D721Med (cell line): ENCODE measurements at regions not wholly inside any gene's neighbourhood (a gene's known extent, or its start where the extent isn't known, plus 50 kb on each side); places are given as distances from the start of the nearest gene placed in this dataset.

Source experiments
- DNase-seq: peaks from one replicate; pipeline ENCODE4 v3.0.0; 2011; ENCODE audit warnings: low spot score; ENCODE audit not compliant: insufficient read length
- FAIRE-seq: peaks from 2 replicates; lab custom pipeline; 2011; peaks lifted over from hg19 to GRCh38; lab: Jason Lieb, UNC
- TF ChIP-seq, protein P1 (sequence below): IDR thresholded peaks from 2 replicates; pipeline ENCODE4 v1.5.1; 2012; ENCODE audit warnings: mild to moderate bottlenecking, control low read depth; ENCODE audit not compliant: insufficient read depth; ENCODE audit errors: missing control alignments

- no peak for FAIRE-seq
Observed at GRCh38 chr13:47518530-47518929, 482.5 kb downstream of the SUCLA2 start.

GRCh38 chr13:47511647-47512046 lies 489.4 kb downstream of the SUCLA2 start:
- TF ChIP-seq, protein P1, sequence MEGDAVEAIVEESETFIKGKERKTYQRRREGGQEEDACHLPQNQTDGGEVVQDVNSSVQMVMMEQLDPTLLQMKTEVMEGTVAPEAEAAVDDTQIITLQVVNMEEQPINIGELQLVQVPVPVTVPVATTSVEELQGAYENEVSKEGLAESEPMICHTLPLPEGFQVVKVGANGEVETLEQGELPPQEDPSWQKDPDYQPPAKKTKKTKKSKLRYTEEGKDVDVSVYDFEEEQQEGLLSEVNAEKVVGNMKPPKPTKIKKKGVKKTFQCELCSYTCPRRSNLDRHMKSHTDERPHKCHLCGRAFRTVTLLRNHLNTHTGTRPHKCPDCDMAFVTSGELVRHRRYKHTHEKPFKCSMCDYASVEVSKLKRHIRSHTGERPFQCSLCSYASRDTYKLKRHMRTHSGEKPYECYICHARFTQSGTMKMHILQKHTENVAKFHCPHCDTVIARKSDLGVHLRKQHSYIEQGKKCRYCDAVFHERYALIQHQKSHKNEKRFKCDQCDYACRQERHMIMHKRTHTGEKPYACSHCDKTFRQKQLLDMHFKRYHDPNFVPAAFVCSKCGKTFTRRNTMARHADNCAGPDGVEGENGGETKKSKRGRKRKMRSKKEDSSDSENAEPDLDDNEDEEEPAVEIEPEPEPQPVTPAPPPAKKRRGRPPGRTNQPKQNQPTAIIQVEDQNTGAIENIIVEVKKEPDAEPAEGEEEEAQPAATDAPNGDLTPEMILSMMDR = no peak
- no peak for FAIRE-seq
- DNase-seq = no peak

More at GRCh38 chr13:47518530-47518929, 482.5 kb downstream of the SUCLA2 start:
- TF ChIP-seq, protein P1 = no peak
- no peak for DNase-seq

GRCh38 chr13:47508527-47509228 lies 492.4 kb downstream of the SUCLA2 start:
- TF ChIP-seq, protein P1 = no peak
- FAIRE-seq (no peak), DNase-seq (no peak)

DNA sequence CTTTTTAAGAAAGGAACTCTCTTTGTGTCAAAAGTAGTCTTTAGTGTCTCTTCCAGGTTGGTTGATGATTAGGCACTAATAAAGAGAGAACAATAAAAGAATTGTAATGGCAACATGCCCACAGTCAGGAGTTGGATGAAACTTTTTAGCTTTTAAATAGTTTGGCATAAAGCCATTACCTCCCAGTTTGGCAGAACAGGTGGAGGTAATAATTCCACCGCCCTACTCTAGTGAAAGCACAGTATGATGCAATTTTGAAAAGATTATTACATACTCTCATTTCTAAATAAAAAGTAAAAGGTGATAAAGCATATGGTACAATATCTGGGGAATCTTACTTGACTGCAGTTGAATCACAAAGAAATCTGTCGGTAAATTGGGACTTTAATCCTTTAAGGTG lies 497.6 kb downstream of the SUCLA2 start:
- no peak for FAIRE-seq
- TF ChIP-seq, protein P1 = no peak
- no peak for DNase-seq

DNA sequence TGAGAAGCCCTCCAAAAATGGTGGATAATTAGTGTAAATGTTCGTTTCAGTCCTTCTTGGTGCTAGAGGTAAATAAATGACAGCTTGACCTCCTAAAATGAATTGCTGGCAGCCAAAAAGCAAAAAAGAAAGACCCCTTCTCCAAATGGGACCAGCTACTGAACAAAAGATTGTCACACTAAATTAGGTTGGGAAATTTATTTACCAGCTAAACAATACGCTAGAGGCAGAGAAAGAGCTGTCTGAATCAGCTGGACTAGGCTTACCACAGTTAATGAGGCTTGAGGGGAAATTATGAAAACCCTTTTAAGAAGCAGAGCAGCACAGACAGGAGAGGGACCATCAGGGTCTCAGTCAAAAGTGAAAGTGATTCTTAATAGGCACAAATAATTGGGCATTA lies 498.9 kb downstream of the SUCLA2 start:
- TF ChIP-seq, protein P1 = no peak
- FAIRE-seq (no peak), DNase-seq (no peak)

DNA sequence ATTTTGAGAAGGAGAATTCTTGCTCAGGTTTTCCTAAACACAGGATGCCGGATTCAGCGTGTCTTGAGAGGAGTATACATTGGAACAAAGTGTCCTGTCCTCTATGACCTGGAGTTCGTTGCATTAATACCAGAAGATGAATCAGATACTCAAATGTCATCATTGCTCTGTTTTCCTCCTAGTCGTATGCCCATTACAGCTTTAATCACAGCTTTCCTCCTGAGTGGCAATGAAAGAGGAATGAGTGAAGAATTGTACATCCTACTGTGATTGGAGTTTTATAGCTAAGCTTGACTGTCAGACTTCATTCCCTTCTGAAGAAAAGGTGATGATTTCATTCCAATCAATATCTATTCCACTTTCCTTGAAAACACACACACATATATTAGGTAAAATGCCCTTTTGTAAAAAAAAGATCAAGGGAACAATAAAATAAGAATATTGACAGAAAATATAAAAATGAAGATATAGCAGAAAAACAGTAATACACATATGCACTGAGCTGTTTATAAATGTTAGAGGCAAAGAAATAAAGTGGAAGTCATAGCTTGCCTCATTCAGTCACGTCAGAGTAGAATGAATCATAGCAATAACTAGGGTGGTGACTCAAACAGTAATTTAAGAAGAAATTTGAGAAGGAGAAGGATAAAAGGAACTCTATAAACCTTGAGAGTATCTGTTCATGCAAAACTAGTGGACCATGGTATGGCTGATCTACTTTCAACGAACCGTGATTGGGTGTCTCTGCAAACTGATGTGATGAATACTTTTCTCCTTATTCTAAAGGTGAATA lies 501.5 kb downstream of the SUCLA2 start:
- DNase-seq (no peak), FAIRE-seq (no peak)
- TF ChIP-seq, protein P1 = no peak

GRCh38 chr13:47484548-47484947 lies 516.5 kb downstream of the SUCLA2 start:
- TF ChIP-seq, protein P1 = no peak
- FAIRE-seq = no peak
- no peak for DNase-seq
